HL-60 (cell line): ENCODE measurements at regions not wholly inside any gene's neighbourhood (a gene's known extent, or its start where the extent isn't known, plus 50 kb on each side); places are given as distances from the start of the nearest gene placed in this dataset.
"Not testable (repeated sequence)": the region's sequence is repeated elsewhere in the genome, so short reads cannot be mapped to it uniquely, and the experiment has no call there.

ENCODE experiments used
- DNase-seq, 2 experiments: peaks; one replicate each; pipeline ENCODE4 v3.0.0-alpha.2; 2010 to 2020; ENCODE audit warnings: low read depth in 1 of 2, low spot score in 1 of 2
- H3K27ac ChIP-seq: fragments of 250-450 bp; sonication (Bioruptor Pico); replicated peaks from 2 replicates; pipeline ENCODE4 v1.5.1; 2020; ENCODE audit warnings: mild to moderate bottlenecking, moderate library complexity
- H3K27me3 ChIP-seq: fragments of 250-450 bp; sonication (Bioruptor Pico); 2 replicates; pipeline ENCODE4 v1.5.1; 2021; ENCODE audit warnings: mild to moderate bottlenecking, moderate library complexity; ENCODE audit not compliant: insufficient read depth, poor library complexity, severe bottlenecking
- H3K4me3 ChIP-seq: replicated peaks from 2 replicates; pipeline ENCODE4 v1.5.1; 2011; ENCODE audit warnings: mild to moderate bottlenecking, control low read depth, low read length; ENCODE audit not compliant: insufficient read depth
- CTCF ChIP-seq: IDR thresholded peaks from one replicate; pipeline ENCODE4 v1.5.1; 2011; ENCODE audit warnings: low read length, control low read depth, inconsistent platforms; ENCODE audit not compliant: insufficient read depth
- GABPA ChIP-seq: IDR thresholded peaks from 2 replicates; pipeline ENCODE4 v1.6.1; 2012; ENCODE audit warnings: low read depth
- POLR2AphosphoS5 ChIP-seq: IDR thresholded peaks from 2 replicates; pipeline ENCODE4 v1.6.1; 2012; ENCODE audit warnings: low read depth
- REST ChIP-seq: IDR thresholded peaks from 2 replicates; pipeline ENCODE4 v1.6.1; 2012; ENCODE audit warnings: low read depth; ENCODE audit not compliant: insufficient replicate concordance
- SPI1 ChIP-seq: IDR thresholded peaks from 2 replicates; pipeline ENCODE4 v1.6.1; 2012; ENCODE audit warnings: low read depth, mild to moderate bottlenecking, borderline replicate concordance

- TF ChIP-seq GABPA (no peak), POLR2AphosphoS5 (no peak), SPI1 (no peak), CTCF (no peak), REST (no peak)
- Histone ChIP-seq H3K27ac (no peak overlapping the region), H3K27me3 (no peaks in the 10 kb centered on the region), H3K4me3 (no peak overlapping the region)
- DNase-seq = no peak
Measured at GRCh38 chr3:29181149-29181780, 99.6 kb upstream of the RBMS3 start.

GRCh38 chr3:29181872-29182271 is 99.0 kb upstream of the RBMS3 start:
- DNase-seq = no peak
- no peak overlapping the region for H3K27ac ChIP-seq

GRCh38 chr3:29182828-29183227 is 98.0 kb upstream of the RBMS3 start:
- DNase-seq, H3K4me3 ChIP-seq, H3K27me3 ChIP-seq, H3K27ac ChIP-seq: not testable (repeated sequence)

More at GRCh38 chr3:29181872-29182271, 99.0 kb upstream of the RBMS3 start:
- Histone ChIP-seq H3K27me3 (no peaks in the 10 kb centered on the region), H3K4me3 (no peak overlapping the region)
- TF ChIP-seq CTCF = no peak
- no peak for TF ChIP-seq GABPA
- TF ChIP-seq SPI1 = no peak
- TF ChIP-seq REST = no peak
- TF ChIP-seq POLR2AphosphoS5 = no peak

GRCh38 chr3:29183346-29184087 is 97.4 kb upstream of the RBMS3 start:
- Histone ChIP-seq H3K4me3 (no peak overlapping the region), H3K27me3 (no peaks in the 10 kb centered on the region), H3K27ac (no peak overlapping the region)
- TF ChIP-seq GABPA (no peak), SPI1 (no peak), REST (no peak), CTCF (no peak), POLR2AphosphoS5 (no peak)
- no peak for DNase-seq
